ENCODE measurements at regions not wholly inside any gene's neighbourhood (a gene's known extent, or its start where the extent isn't known, plus 50 kb on each side); places are given as distances from the start of the nearest gene placed in this dataset.

DNA sequence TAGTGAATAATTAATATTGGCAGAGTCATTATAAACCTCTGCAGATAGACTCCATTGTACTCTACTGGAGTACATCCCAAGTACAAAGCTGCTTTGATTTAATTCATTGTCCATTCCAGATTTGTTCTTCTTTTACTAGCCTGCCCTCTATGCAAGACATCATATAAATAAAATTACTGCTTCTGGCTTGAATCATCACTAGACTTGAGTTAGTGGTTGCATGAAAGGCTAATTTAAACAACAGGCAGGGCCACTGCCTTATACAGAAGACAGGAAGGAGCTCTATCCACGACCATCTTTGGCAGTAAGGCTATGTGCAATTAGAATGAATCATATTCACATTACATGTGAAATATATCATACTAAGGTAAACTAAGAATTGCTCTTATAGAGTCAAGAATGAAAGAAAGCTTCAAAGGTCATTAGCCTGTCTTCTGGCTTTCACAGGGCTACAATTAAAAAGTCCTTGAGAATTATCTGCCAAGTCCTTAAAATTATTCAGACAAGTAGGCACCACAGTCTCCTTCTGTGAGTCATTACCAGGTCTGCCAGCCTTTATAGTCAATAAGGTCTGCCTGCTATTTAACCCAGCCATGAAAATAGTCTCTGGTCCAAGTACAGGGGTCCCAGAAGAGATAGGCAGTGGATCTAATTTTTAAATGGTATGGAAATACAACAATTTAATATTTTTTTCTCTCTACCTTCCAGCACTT is 631.8 kb downstream of the TMTC2 start:
- H2AK5ac ChIP-seq (ENCODE audit: low read depth, low read length): no peak overlapping the region
- no peaks in the 10 kb centered on the region for H3K4me1 ChIP-seq (ENCODE audit: control insufficient read depth, insufficient read depth, low read length)
- H2AFZ ChIP-seq (replicated peaks; ENCODE audit: low read length, poor library complexity): no peak overlapping the region
- H3K36me3 ChIP-seq (ENCODE audit: control insufficient read depth, insufficient read depth, low read length): no peaks in the 10 kb centered on the region
- H3K23ac ChIP-seq (ENCODE audit: low read depth, low read length): no peak overlapping the region
- H3K4me3 ChIP-seq (ENCODE audit: insufficient read depth, low read depth, low read length): no peak overlapping the region
- H3K27me3 ChIP-seq (ENCODE audit: control insufficient read depth, insufficient read depth, low read length): no peaks in the 10 kb centered on the region
- dilution Hi-C loops (cut with HindIII; ENCODE audit: low sequenced_read_pairs, unreplicated experiment) (no loop called here), intact Hi-C loops (cut with micrococcal nuclease) (no loop called here), in situ Hi-C loops (cut with MboI; ENCODE audit: low sequenced_read_pairs) (no loop called here)
- TF ChIP-seq POLR2A (IDR thresholded peaks at IDR 0.05; ENCODE audit: low read depth, low read length) (no peak), RFX5 (IDR thresholded peaks at IDR 0.05; ENCODE audit: low read depth, low read length) (no peak), NFE2L2 (IDR thresholded peaks at IDR 0.05; ENCODE audit: low read depth, low read length) (no peak), CEBPB (IDR thresholded peaks at IDR 0.05; ENCODE audit: low read depth, low read length) (no peak), RCOR1 (IDR thresholded peaks at IDR 0.05; ENCODE audit: insufficient replicate concordance, low read length) (no peak), RAD21 (IDR thresholded peaks at IDR 0.05; ENCODE audit: low read length) (no peak), MAFK (IDR thresholded peaks at IDR 0.05; ENCODE audit: low read depth, low read length) (no peak), BHLHE40 (IDR thresholded peaks at IDR 0.05; ENCODE audit: low read depth, low read length) (no peak)
- TF ChIP-seq, protein P1, sequence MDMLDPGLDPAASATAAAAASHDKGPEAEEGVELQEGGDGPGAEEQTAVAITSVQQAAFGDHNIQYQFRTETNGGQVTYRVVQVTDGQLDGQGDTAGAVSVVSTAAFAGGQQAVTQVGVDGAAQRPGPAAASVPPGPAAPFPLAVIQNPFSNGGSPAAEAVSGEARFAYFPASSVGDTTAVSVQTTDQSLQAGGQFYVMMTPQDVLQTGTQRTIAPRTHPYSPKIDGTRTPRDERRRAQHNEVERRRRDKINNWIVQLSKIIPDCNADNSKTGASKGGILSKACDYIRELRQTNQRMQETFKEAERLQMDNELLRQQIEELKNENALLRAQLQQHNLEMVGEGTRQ (IDR thresholded peaks at IDR 0.05; ENCODE audit: low read depth, low read length): no peak
- H3K9me3 ChIP-seq (ENCODE audit: control insufficient read depth, insufficient read depth, low read length): no peaks in the 10 kb centered on the region
- ChIA-PET CTCF (no interaction called here), POLR2A (ENCODE audit: unreplicated experiment) (no interaction called here)
- DNase-seq (peak; percentile 34), ATAC-seq (ENCODE audit: low read depth) (peak; percentile 91)
- no peak overlapping the region for H3K4me2 ChIP-seq (ENCODE audit: low read depth, low read length)
- no peaks in the 10 kb centered on the region for H3K9me1 ChIP-seq (ENCODE audit: insufficient read depth, low read length)
- no peak overlapping the region for H3K9ac ChIP-seq (ENCODE audit: low read depth, low read length)
- no peaks in the 10 kb centered on the region for H4K20me1 ChIP-seq (ENCODE audit: insufficient read depth, low read length)
- no peak overlapping the region for H4K91ac ChIP-seq (ENCODE audit: insufficient read depth, low read depth, low read length)
- BruUV-seq (replicated peaks): no TSS peak
- H2AK9ac ChIP-seq (replicated peaks; ENCODE audit: low read depth, low read length, poor library complexity): no peak overlapping the region
- H3K4ac ChIP-seq (ENCODE audit: low read depth, low read length): no peak overlapping the region
- H3K56ac ChIP-seq (ENCODE audit: extremely low read depth, insufficient read depth, low read length): no peak overlapping the region
- no CpG with 5 or more reads among the region's 1 CpG for WGBS, 2 experiments (ENCODE audit: extremely low coverage in 2 of 2, insufficient read length in 1 of 2)
- no peak overlapping the region for H2BK15ac ChIP-seq (ENCODE audit: low read depth, low read length)
- no peak overlapping the region for H3K18ac ChIP-seq (ENCODE audit: low read depth, low read length)
- no peak overlapping the region for H3K14ac ChIP-seq (replicated peaks; ENCODE audit: low read depth, low read length)
- no peaks in the 10 kb centered on the region for H3K79me1 ChIP-seq (ENCODE audit: low read depth in 1 of 2, low read length in 2 of 2)
- H2BK5ac ChIP-seq (ENCODE audit: low read depth, low read length, poor library complexity, severe bottlenecking): no peak overlapping the region
- H3K27ac ChIP-seq (ENCODE audit: insufficient read depth, low read length): no peak overlapping the region
- H2BK20ac ChIP-seq (ENCODE audit: low read depth, low read length): no peak overlapping the region
- no peak overlapping the region for H4K8ac ChIP-seq (ENCODE audit: low read depth in 2 of 2, low read length in 2 of 2)
- H4K5ac ChIP-seq (ENCODE audit: low read depth, low read length): no peak overlapping the region
- H2BK120ac ChIP-seq (ENCODE audit: low read depth, low read length): no peak overlapping the region

Measured in IMR-90 (cell line).